GM19328 (cell line): ENCODE measurements at regions not wholly inside any gene's neighbourhood (a gene's known extent, or its start where the extent isn't known, plus 50 kb on each side); places are given as distances from the start of the nearest gene placed in this dataset.

Experiments
- ATAC-seq: cut with Tn5 transposase; IDR thresholded peaks from one replicate; pipeline ENCODE4 v1.9.1; 2021; ENCODE audit warnings: mild to moderate bottlenecking, moderate library complexity; ENCODE audit not compliant: unreplicated experiment

DNA sequence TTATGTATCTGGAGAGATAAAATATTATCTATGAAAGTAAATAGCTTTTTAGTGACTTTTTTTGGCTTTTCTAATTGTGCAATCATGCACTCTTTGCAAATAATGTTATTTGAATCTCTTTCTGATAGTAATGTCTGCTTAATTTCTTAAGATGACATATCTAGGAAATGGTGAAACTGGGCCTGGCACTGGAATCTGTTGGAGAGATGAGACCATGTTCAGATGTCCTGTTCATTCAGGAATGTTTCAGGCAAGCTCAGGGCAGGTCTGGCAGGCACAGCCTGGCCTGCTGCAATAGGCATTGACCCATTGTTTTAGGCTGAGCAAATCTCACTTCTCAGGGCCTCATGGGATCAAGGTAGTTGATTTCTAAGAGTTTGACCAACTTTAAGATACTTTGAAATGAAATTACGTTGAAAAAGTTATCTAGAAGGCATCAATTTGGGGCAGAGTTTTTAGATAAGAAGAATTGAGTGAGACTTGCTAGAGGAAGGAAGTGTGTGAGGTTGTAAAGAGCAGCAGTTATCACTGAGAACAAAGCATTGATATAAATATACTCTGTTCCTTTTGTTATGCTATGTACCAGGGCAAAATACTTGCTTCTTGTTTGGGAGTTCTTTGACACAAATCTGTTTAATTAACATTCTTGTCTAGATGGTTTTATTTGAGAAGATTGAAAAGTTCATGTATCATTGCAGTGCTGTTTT is 133.0 kb upstream of the LEF1 start:
- ATAC-seq, result no peak

DNA sequence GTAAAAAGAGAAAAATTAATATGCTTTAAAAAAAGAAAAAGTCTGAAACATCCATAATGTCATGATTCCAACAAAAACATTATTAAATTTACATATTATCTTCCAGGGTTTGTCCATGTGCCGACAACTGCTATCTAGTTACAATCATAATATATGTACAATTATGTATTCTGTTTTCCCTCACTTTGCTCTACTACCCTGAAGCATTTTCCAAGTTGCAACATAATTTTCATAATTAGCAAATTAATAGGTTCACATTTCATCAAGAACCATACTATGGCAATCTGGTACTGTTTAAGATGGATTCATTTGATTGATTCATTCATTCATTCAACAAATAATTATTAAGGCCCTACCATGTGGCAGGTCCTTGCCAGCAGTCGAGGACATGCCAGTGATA is 128.9 kb upstream of the LEF1 start:
- no peak for ATAC-seq

DNA sequence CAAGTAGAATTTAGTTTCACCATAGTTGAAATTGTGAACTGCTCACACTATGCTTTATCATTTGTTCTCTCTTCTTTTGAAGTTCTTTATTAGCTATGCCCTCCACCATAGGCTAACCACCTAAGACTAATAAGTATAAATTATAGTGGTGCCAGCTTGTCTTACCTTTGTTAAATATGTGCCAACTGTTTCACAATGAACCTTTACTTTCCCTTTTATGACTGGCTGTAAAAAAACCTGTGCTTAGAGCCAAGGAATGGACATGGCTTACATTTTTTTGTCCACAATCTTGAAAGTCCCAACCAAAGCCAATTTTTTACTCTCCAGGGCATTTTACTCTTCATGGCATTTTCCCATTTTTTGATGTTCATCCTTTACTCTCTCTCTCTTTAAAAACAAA is 123.5 kb upstream of the LEF1 start:
- no peak for ATAC-seq

DNA sequence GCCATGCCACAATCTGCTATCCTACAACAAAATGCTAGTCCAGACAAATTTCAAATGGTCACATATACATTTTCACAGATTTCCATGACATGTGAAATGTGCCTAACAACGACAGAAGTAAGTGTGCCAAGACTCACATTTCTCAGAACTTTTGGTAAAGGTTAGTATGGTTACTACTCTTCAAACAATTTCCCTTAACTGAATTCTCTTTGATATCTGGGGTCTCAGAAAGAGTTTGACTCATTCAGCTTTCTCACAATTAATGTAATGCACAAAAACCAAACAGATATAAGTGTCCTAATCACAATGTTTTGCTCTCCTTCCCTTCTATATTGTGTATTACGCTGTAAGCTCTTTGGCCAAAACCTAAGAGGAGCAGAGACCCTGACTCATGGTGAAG is 122.4 kb upstream of the LEF1 start:
- no peak for ATAC-seq

DNA sequence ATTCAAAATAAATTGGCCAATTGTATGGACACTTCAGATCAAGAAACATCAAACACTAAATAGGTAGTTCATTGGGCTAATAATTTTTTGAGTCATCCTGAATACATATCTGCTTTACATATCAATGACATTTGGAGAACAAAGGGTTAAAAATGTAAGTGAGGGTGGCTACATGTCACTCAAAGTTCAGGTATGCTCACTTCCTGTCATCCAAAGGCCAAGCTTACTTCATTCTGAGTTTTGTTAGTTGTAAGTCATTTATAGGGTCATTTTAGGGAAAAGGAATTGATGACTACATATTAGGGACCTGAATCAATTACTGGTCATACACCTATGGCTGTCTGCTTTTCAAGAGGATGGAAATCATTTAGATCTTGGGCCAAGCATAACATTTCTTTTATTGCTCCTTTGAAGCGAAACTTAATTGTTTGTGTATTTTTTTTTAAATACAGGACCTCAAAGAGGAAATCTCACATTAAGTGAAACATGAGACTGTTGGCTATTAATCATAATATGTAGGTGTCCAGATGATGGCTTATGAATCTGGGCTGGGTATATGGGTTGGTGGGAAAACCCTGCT is 119.2 kb upstream of the LEF1 start:
- no peak for ATAC-seq

DNA sequence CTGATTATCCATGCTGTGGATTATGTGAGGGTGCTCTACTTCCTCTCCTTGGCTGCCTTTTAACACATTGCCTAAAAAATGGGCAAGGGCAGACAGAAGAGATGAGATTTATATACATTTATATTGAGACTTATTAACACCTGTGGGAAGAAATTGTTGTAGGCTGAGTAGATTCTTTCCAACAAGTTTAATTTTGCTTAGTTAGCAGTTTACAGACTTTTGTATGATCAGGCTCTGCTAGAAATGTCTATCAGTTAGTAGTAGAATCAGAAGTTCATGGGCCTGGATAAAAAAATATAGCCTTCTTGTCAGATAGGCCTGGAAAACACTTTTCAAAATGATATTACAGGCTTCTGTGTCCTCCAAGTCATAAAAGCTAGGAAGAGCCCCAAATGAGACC is 111.3 kb upstream of the LEF1 start:
- ATAC-seq, result no peak

DNA sequence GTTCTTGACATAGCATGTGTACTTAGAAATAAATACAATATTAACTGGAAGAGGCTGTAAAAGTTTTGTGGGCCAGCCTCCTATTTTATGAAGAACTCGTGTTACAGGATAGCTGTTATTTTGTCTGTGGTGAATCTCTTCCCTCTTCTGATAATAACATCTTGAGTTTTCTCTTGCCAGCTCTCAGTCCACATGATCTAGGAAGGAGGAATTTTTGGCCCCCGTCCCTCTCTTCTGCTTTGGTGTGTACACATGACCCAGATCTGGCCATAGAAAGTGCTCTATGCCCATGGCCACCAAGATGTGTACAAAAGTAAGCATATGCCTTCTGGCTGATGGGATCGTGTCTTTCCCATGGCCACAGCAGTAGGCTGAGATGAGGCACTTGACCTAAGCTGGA is 108.0 kb upstream of the LEF1 start:
- ATAC-seq, result no peak

DNA sequence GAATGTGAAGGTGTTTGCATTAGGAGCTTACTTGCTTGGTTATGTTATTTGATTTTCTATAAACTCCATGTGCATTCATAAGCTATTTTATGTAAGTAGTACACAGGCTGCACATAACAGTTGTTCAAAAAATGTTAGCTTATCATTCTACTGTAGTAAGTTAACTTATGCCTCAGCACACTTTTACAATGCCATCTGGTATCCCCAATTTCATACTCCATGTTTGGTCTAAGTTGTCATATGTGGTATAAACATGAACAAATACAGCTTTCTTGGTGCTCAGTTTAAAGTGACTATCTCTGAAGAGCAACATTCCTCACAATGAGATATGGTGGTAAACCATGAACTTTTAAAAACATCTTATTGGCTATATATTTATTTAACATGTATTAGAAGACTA is 104.3 kb upstream of the LEF1 start:
- ATAC-seq, result no peak

DNA sequence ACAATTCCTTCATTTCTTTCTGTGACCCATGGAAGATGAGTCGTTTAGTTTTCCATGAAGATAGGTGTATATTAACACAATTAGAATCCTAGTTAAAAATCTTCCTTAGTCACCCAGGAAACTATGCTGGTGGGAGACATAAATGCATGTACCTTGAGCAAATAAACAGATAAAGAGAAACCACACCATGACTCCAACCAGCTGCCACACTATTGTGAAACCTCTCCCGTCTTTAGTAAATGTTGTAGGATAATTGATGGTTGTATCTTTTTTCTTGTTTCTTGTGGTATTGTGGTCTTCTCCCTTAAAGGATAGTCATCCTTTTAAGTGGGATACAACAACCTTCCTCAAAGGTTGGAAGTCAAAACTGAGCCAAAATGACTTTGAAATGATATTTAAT is 103.8 kb upstream of the LEF1 start:
- no peak for ATAC-seq

DNA sequence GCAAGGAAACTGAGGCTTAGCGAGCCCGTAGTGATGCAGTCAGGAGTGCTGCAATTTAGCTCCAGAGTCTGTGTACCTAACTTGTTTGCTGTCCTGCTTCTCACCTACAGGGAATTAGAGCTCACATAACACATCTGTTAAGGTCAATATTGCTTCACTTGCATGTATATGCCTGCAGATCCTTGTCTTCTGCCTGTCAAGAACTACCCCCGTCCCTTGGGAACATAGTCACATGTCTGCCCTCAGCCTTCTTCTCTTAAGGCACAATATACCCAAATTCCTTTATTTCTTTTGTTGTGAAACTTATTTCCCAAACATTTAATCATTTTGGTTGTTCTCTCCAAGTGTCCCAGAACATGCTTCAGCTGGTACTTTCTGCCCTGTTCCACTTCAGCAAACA is 103.3 kb upstream of the LEF1 start:
- no peak for ATAC-seq

DNA sequence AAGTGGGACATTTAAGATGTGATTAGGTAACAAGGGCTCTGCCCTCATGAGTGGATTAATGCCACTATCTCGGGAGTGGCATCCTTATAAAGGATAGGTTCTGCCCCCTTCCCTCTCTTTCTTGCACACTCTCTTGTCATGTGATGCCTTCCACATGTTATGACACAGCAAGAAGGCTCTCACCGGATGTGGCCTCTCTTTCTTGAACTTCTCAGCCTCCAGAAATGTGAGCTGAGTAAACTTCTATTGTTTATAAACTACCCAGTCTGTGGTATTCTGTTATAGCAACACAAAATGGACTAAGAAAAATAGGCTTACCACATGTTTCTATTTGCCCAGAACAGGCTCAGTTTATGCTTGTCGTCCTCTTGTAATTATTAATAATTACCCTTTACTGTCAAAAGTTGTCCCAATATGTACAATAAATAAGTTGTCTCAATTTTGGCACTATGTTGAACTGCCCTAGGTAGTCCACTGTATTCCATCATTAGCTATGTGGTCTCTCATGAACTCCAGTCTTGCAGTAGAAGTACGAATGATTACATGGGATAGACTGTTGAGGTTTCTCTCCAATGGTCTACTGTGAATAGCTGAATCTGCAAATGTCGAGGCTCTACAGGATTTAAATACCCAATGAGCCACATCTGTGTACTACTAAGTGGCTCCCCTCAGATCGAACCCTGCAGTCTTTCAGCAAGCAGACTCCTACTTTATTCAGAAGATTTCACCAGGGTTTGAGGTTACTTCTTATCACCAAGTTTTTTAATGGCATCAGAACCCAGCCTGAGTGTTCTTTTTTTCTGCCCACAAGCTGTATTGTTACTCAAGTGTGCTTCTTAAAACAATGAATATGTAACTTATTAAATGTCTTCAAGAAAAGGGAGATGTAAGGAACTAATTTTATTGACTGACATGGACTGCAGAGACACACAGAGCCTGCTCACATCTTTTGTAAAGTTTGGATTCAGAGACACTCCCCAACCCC is 102.0 kb upstream of the LEF1 start:
- ATAC-seq, result no peak

DNA sequence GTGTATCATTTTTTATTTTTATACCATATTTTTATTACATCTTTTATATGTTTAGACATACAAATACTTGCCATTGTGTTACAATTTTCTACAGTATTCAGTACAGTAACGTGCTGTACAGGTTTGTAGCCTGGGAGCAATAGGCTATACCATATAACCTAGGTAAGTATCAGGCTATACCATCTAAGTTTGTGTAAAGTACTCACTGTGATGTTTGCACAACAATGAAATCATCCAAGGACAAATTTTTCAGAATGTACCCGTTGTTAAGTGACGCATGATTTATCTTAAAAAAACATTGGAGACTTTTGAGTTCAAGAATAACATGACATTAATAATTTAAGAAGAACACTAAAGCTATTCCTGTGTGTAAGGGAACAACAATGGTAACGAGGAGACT is 96.0 kb upstream of the LEF1 start:
- ATAC-seq, result no peak

DNA sequence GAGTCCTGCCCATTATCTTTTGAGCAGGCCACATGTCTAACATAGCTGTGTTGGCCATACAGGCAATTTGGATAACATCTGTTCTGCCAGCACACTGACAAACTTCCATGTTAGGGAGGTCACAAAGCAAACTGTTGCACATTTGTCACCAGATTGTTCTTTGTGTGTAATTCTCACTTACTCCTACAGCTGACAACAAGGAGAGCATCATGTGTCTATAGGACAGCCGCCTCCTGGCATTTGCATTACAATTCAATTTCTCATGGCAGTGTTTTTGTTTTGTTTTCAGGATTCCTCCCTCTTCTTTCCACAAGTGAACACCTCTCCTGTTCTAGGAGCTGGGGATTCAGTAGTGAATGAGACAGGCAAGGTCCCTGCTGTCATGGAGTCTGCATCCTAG is 94.3 kb upstream of the LEF1 start:
- no peak for ATAC-seq

DNA sequence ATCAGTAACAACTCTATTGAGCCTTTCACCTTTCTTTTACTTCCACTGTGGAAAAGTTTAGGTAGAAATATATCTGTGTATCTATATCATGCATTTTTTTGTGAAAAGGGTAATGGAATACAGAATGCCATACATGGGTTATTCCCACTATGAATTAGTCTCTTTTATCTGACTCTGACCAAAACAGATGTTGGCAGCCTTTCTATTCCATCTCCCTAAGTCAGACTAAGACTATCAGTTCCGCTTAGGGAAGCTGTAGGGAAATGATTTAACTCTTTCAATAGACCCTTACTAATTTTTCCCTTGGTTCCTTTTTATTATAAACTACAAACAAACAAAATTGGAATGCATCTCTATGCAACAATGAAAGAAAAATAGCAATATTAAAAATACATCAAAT is 92.3 kb upstream of the LEF1 start:
- ATAC-seq, result no peak

DNA sequence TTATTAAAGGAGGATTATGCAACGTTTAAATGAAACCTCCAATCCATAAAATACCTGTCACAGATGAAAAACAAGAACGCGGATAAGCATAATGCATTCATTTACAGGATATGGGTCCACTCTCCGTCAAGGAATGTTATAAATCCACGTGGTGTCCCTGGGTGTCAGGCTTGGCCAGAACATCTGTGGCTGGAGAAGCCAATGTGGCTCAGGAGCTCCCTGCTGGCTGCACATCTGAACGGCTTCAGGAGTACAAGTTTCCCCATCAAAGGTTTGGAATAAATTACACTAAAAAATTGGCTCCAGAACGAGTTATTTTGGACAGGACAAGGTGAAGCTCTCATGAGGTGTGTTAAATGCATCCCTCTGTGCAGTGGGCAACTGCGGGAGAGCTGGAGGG is 87.8 kb upstream of the LEF1 start:
- no peak for ATAC-seq

DNA sequence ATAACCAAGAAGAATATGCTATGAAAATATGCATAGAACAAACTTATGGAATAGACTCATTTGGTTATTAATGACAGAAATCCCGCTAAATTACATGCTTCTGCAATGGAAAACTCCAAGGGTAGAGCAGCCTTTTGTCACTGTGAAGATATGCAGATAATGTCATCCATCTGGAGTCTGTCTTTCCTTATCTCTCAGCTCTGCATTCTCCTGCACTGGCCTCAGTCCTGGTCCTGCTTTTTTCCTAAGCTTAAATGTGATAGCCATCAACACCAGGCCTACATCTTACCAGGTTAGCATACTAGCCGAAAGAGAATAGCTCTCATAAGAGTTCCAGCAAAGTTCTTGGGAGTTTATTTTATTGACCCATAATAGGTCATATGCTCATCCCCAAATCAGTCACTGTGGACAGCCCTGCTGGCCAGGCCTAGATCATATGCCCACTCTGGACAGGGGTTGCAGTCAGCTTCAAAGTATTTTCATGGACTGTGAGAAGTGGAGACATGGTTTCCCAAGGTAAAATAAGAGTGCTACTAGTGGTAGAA is 86.5 kb upstream of the LEF1 start:
- ATAC-seq, result no peak

DNA sequence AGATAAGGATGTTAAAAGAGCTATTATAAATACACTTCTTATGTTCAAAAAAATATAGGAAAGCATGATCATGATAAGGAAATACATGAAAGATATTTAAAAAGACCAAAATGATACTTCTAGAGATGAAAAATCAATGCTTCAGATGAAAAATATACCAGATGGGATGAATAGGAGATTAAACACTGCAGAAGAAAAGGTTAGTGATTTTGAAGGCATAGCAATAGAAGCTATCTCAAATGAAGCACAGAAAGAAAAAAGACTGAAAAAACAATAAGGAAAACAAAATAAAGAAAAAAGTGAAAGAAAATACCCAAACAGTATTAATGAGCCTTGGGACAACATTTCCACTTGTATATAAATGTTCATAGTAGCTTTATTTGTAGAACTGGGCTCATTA is 80.7 kb upstream of the LEF1 start:
- no peak for ATAC-seq

DNA sequence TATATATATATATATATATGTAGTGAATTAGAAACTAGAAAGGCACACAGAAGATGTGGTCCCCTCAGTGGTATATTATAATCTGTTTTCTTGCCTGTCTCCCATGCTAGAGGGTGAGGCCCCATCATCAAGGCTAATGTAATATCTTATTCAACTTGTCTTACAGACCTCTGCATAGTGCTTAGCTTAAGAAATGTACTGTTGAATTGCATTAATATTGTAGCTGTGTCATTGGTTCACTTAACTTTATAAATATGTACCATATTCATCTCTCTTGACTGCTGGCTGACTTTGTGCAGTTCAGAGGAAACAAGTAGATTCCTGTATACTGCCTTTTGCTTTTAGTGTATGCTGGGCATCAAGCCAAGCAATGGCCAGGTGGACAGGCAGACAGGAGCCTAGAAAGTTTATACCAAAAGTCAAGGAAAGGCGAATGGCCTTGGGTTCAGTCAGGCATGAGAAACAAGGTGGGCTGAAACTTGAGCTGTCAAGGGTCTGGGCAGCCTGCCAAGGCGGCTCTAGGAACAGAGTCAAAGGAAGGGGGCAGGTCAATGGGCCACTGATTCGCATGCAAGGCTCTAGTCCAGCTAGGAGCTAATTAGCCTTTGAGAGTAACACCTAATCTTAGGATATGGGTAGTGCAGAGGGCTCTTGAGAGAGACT is 78.8 kb upstream of the LEF1 start:
- ATAC-seq, result no peak

DNA sequence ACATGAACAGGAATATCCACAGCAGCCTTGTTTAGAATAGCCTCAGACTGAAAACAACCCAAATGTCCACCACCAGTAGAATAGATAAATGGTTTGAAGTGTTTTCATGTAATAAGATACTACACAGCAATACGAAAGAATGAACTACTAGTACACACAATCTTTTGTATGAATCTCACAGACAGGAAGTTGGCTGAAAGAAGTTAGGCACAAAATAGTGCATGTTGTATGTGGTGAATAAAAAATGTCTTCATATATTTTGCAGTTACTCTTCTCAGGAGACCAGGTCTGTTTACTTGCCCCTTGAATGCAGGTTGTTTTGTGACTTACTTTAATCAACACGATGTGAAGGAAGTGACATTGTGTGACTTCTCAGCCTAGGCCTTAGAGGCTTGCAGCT is 75.9 kb upstream of the LEF1 start:
- ATAC-seq, result no peak

DNA sequence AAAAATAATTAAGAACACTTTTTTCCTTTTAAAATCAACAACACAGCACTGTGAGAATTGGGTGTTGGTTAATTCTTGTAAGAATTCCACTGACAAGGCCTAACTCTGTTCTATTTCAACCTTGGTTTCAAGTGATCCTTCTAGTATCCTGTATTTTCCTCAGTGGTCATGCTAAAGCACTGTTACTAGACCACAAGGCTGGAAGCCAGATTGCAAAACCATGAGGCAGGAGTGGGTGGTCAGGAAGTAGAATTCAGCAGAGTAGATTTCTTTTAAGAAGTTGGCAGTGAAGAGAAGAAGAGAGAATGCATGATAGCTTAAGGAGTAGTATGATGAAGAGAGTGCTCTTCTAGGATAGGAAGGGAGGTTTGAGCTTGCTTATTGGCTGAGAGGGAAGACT is 71.6 kb upstream of the LEF1 start:
- no peak for ATAC-seq

DNA sequence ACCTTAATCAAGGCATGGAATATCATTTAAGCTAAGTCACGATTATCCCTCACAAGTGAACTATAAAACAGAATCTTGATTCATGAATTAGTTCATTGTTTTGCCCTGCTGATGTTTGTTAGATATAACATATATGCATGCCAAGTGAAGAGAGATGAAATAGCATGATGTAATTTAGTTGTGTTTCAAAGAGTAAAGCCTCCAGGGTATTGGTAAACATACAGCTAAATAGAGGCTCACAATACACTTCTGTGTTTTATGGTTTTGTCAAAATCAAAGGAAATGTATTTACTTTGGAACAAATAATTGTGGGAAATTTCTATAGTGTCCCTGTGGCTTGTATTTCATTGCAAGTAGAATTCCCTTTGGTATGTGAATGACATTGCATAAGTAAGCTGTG is 69.0 kb upstream of the LEF1 start:
- no peak for ATAC-seq
